ENCODE measurements at regions not wholly inside any gene's neighbourhood (a gene's known extent, or its start where the extent isn't known, plus 50 kb on each side); places are given as distances from the start of the nearest gene placed in this dataset.

DNA sequence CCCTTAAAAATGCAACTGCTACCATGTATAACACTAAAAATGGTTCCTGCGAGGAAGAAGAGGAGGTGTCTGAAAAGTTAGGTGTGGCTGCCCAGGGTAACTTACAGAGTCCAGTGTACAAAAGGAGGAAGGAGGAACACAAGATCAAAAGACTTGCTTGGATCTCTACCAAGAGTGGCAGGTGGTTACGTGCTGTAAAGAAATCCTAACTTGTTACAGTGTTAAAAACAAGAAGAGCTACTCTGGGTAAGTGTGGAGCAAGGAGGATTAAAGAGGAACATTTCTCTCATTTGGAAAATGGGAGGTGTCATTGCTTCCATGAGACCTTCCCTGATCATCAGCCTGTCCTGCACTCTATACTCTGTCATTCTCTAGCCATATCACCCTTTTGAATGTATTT, 242.0 kb downstream of the PTTG2 start:
- no peak overlapping the region for H3K14ac ChIP-seq (ENCODE audit: insufficient read length)
- no peaks in the 10 kb centered on the region for H3K79me2 ChIP-seq (ENCODE audit: control insufficient read depth in 1 of 2, insufficient read depth in 2 of 2, low read length in 2 of 2)
- H3K4me3 ChIP-seq (ENCODE audit: extremely low read depth in 1 of 4, insufficient read depth in 2 of 4, low read depth in 3 of 4, low read length in 4 of 4) = no peak overlapping the region
- 88% methylated on average over 2 of the region's 2 CpGs; no CpG with 5 or more reads in 1 of the 2 experiments for WGBS, 2 experiments (ENCODE audit: extremely low coverage in 1 of 2, insufficient coverage in 1 of 2, insufficient read length in 1 of 2, insufficient replicate concordance in 2 of 2, low coverage in 1 of 2, low lambda C conversion rate in 2 of 2, missing lambda C conversion rate in 1 of 2)
- no peaks in the 10 kb centered on the region for H4K20me1 ChIP-seq (replicated peaks in 1 of 2; ENCODE audit: control insufficient read depth in 1 of 2, insufficient read depth in 2 of 2, low read length in 2 of 2)
- H2BK15ac ChIP-seq (ENCODE audit: low read length) = no peak overlapping the region
- H4K5ac ChIP-seq (ENCODE audit: insufficient read length, low read depth, low read length) = no peak overlapping the region
- CTCF ChIA-PET (ENCODE audit: partially characterized antibody) = interaction anchor here (1.1 to 4.4 kb wide), 4 partner anchors 19 to 526 kb away, joined by 3 to 19 read pairs (median 5); no protein-coding TSS in a partner anchor
- FAIRE-seq = no peak
- no peak overlapping the region for H3K18ac ChIP-seq (ENCODE audit: extremely low read depth, low read length)
- H2BK5ac ChIP-seq (ENCODE audit: low read depth, low read length) = no peak overlapping the region
- no peaks in the 10 kb centered on the region for H3K4me1 ChIP-seq (replicated peaks in 1 of 4; ENCODE audit: control insufficient read depth in 3 of 4, insufficient read depth in 4 of 4, low read length in 3 of 4)
- H2BK120ac ChIP-seq (replicated peaks; ENCODE audit: low read depth, low read length) = no peak overlapping the region
- H3K9ac ChIP-seq (replicated peaks in 1 of 4; ENCODE audit: extremely low read depth in 1 of 4, low read depth in 3 of 4, low read length in 3 of 4) = no peak overlapping the region
- H2BK20ac ChIP-seq (ENCODE audit: low read length) = no peak overlapping the region
- no peak overlapping the region for H3K4me2 ChIP-seq (ENCODE audit: insufficient read depth in 1 of 2, low read depth in 2 of 2, low read length in 2 of 2)
- no peaks in the 10 kb centered on the region for H3K79me1 ChIP-seq (ENCODE audit: low read depth, low read length)
- H3K4ac ChIP-seq (replicated peaks; ENCODE audit: insufficient read length, low read depth, low read length) = no peak overlapping the region
- no peak overlapping the region for H3K56ac ChIP-seq (replicated peaks; ENCODE audit: insufficient read length, low read depth, low read length)
- H4K8ac ChIP-seq (ENCODE audit: extremely low read depth, insufficient read depth, low read length) = no peak overlapping the region
- no peak overlapping the region for H2AFZ ChIP-seq (ENCODE audit: low read length)
- DNase-seq (ENCODE audit: low read depth in 1 of 2, low spot score in 2 of 2) = no peak
- H2AK5ac ChIP-seq (ENCODE audit: low read depth, low read length) = no peak overlapping the region
- POLR2A ChIA-PET (ENCODE audit: partially characterized antibody) = no interaction called here
- no peak overlapping the region for H2BK12ac ChIP-seq (ENCODE audit: low read depth, low read length)
- H3K23me2 ChIP-seq (ENCODE audit: low read depth, low read length) = no peaks in the 10 kb centered on the region
- H4K91ac ChIP-seq (replicated peaks; ENCODE audit: insufficient read length, low read length) = no peak overlapping the region
- no peaks in the 10 kb centered on the region for H3K27me3 ChIP-seq (replicated peaks in 1 of 4; ENCODE audit: control insufficient read depth in 3 of 4, extremely low read depth in 1 of 4, insufficient read depth in 3 of 4, low read length in 3 of 4)
- H3K23ac ChIP-seq (ENCODE audit: insufficient read length) = no peak overlapping the region
- no peaks in the 10 kb centered on the region for H3K9me3 ChIP-seq (ENCODE audit: insufficient read depth in 2 of 2, low read depth in 1 of 2, low read length in 1 of 2)
- H3K27ac ChIP-seq (ENCODE audit: low read depth, low read length) = no peak overlapping the region
- no peaks in the 10 kb centered on the region for H3K36me3 ChIP-seq (ENCODE audit: control insufficient read depth in 2 of 4, insufficient read depth in 4 of 4, low read length in 3 of 4)
- no peak for TF ChIP-seq BCL11A (IDR thresholded peaks at IDR 0.05; ENCODE audit: low read depth in 2 of 2, low read length in 2 of 2)
- no peak for TF ChIP-seq RBBP5 (IDR thresholded peaks at IDR 0.05; ENCODE audit: borderline replicate concordance, low read depth, low read length)
- no peak for TF ChIP-seq SRF (IDR thresholded peaks at IDR 0.05; ENCODE audit: low read depth, low read length)
- no peak for TF ChIP-seq CHD2 (IDR thresholded peaks at IDR 0.05; ENCODE audit: low read length)
- no peak for TF ChIP-seq RFX5 (IDR thresholded peaks at IDR 0.05; ENCODE audit: borderline replicate concordance, low read depth, low read length)
- TF ChIP-seq, protein P1, sequence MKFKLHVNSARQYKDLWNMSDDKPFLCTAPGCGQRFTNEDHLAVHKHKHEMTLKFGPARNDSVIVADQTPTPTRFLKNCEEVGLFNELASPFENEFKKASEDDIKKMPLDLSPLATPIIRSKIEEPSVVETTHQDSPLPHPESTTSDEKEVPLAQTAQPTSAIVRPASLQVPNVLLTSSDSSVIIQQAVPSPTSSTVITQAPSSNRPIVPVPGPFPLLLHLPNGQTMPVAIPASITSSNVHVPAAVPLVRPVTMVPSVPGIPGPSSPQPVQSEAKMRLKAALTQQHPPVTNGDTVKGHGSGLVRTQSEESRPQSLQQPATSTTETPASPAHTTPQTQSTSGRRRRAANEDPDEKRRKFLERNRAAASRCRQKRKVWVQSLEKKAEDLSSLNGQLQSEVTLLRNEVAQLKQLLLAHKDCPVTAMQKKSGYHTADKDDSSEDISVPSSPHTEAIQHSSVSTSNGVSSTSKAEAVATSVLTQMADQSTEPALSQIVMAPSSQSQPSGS (IDR thresholded peaks at IDR 0.05; ENCODE audit: low read length) = no peak
- TF ChIP-seq CBX5 (IDR thresholded peaks at IDR 0.05; ENCODE audit: low read depth, low read length) = no peak
- TF ChIP-seq POLR2A (IDR thresholded peaks at IDR 0.05; ENCODE audit: control extremely low read depth in 1 of 2, low read depth in 2 of 2, low read length in 2 of 2) = no peak
- no peak for TF ChIP-seq SIN3A (conservative IDR thresholded peaks at IDR 0.05 in 1 of 2, IDR thresholded peaks at IDR 0.05 in 1 of 2; ENCODE audit: low read depth in 1 of 2, low read length in 2 of 2)
- TF ChIP-seq JUND (IDR thresholded peaks at IDR 0.05; ENCODE audit: low read length) = no peak
- no peak for TF ChIP-seq YY1 (IDR thresholded peaks at IDR 0.05; ENCODE audit: low read depth, low read length)
- TF ChIP-seq CTBP2 (IDR thresholded peaks at IDR 0.05; ENCODE audit: borderline replicate concordance, insufficient read depth, insufficient read length, low read length) = no peak
- TF ChIP-seq FOSL1 (IDR thresholded peaks at IDR 0.05; ENCODE audit: insufficient read depth, low read depth, low read length) = no peak
